ENCODE measurements at regions not wholly inside any gene's neighbourhood (a gene's known extent, or its start where the extent isn't known, plus 50 kb on each side); places are given as distances from the start of the nearest gene placed in this dataset.

- Mint-ChIP-seq H3K27me3 (ENCODE audit: low read depth) (no peaks in the 10 kb centered on the region), H3K27ac (no peak overlapping the region), H3K4me3 (no peak overlapping the region), H3K36me3 (ENCODE audit: low read depth) (no peaks in the 10 kb centered on the region), H3K4me1 (ENCODE audit: low read depth) (no peaks in the 10 kb centered on the region), H3K9me3 (peaks cover 1% of the 10 kb centered on the region)
- CTCF ChIA-PET, result no interaction called here
- no peak for DNase-seq
- intact Hi-C loops (cut with micrococcal nuclease), result no loop called here
Measured at GRCh38 chr18:56089612-56090258, 501.7 kb upstream of the TCF4 start.

- intact Hi-C loops (cut with micrococcal nuclease), result no loop called here
- H3K9me3 Mint-ChIP-seq, result peaks cover 1% of the 10 kb centered on the region
- no peak for DNase-seq
- no peaks in the 10 kb centered on the region for H3K27me3 Mint-ChIP-seq (ENCODE audit: low read depth)
- no peaks in the 10 kb centered on the region for H3K4me1 Mint-ChIP-seq (ENCODE audit: low read depth)
- CTCF ChIA-PET, result no interaction called here
- H3K27ac Mint-ChIP-seq, result no peak overlapping the region
- H3K4me3 Mint-ChIP-seq, result no peak overlapping the region
- H3K36me3 Mint-ChIP-seq (ENCODE audit: low read depth), result no peaks in the 10 kb centered on the region
Measured at GRCh38 chr18:56086786-56087185, 498.8 kb upstream of the TCF4 start.

GRCh38 chr18:56086176-56086575 lies 498.2 kb upstream of the TCF4 start:
- no peak overlapping the region for H3K27ac Mint-ChIP-seq
- peaks cover 1% of the 10 kb centered on the region for H3K9me3 Mint-ChIP-seq
- CTCF ChIA-PET, result no interaction called here
- H3K27me3 Mint-ChIP-seq (ENCODE audit: low read depth), result no peaks in the 10 kb centered on the region
- intact Hi-C loops (cut with micrococcal nuclease), result no loop called here
- no peak for DNase-seq
- no peaks in the 10 kb centered on the region for H3K4me1 Mint-ChIP-seq (ENCODE audit: low read depth)
- H3K4me3 Mint-ChIP-seq, result no peak overlapping the region
- no peaks in the 10 kb centered on the region for H3K36me3 Mint-ChIP-seq (ENCODE audit: low read depth)

GRCh38 chr18:56085551-56085950 lies 497.6 kb upstream of the TCF4 start:
- no peaks in the 10 kb centered on the region for H3K36me3 Mint-ChIP-seq (ENCODE audit: low read depth)
- no peaks in the 10 kb centered on the region for H3K4me1 Mint-ChIP-seq (ENCODE audit: low read depth)
- no peaks in the 10 kb centered on the region for H3K27me3 Mint-ChIP-seq (ENCODE audit: low read depth)

GRCh38 chr18:56083523-56084287 lies 495.7 kb upstream of the TCF4 start:
- intact Hi-C loops (cut with micrococcal nuclease), result no loop called here
- Mint-ChIP-seq H3K27ac (peak overlapping the region; percentile 6), H3K36me3 (ENCODE audit: low read depth) (no peaks in the 10 kb centered on the region), H3K27me3 (ENCODE audit: low read depth) (no peaks in the 10 kb centered on the region), H3K4me1 (ENCODE audit: low read depth) (no peaks in the 10 kb centered on the region), H3K4me3 (no peak overlapping the region), H3K9me3 (peaks cover 1% of the 10 kb centered on the region)
- no peak for DNase-seq
- CTCF ChIA-PET, result no interaction called here

More at GRCh38 chr18:56085551-56085950, 497.6 kb upstream of the TCF4 start:
- no peak overlapping the region for H3K27ac Mint-ChIP-seq
- DNase-seq, result no peak
- no peak overlapping the region for H3K4me3 Mint-ChIP-seq
- peaks cover 1% of the 10 kb centered on the region for H3K9me3 Mint-ChIP-seq
- CTCF ChIA-PET, result no interaction called here
- intact Hi-C loops (cut with micrococcal nuclease), result no loop called here

GRCh38 chr18:56083097-56083521 lies 495.1 kb upstream of the TCF4 start:
- intact Hi-C loops (cut with micrococcal nuclease), result no loop called here
- H3K27ac Mint-ChIP-seq, result no peak overlapping the region
- H3K36me3 Mint-ChIP-seq (ENCODE audit: low read depth), result no peaks in the 10 kb centered on the region
- CTCF ChIA-PET, result no interaction called here
- H3K4me3 Mint-ChIP-seq, result no peak overlapping the region
- no peaks in the 10 kb centered on the region for H3K27me3 Mint-ChIP-seq (ENCODE audit: low read depth)
- no peak for DNase-seq
- H3K9me3 Mint-ChIP-seq, result peaks cover 1% of the 10 kb centered on the region
- H3K4me1 Mint-ChIP-seq (ENCODE audit: low read depth), result no peaks in the 10 kb centered on the region

GRCh38 chr18:56076723-56077122 lies 488.7 kb upstream of the TCF4 start:
- Mint-ChIP-seq H3K27me3 (ENCODE audit: low read depth) (no peaks in the 10 kb centered on the region), H3K4me3 (no peak overlapping the region), H3K9me3 (peaks cover 1% of the 10 kb centered on the region), H3K36me3 (ENCODE audit: low read depth) (no peaks in the 10 kb centered on the region), H3K27ac (no peak overlapping the region), H3K4me1 (ENCODE audit: low read depth) (no peaks in the 10 kb centered on the region)
- CTCF ChIA-PET, result no interaction called here
- DNase-seq, result no peak
- intact Hi-C loops (cut with micrococcal nuclease), result no loop called here

- intact Hi-C loops (cut with micrococcal nuclease), result no loop called here
- Mint-ChIP-seq H3K4me1 (ENCODE audit: low read depth) (no peaks in the 10 kb centered on the region), H3K27ac (no peak overlapping the region), H3K4me3 (no peak overlapping the region), H3K27me3 (ENCODE audit: low read depth) (no peaks in the 10 kb centered on the region), H3K36me3 (ENCODE audit: low read depth) (no peaks in the 10 kb centered on the region), H3K9me3 (no peaks in the 10 kb centered on the region)
- CTCF ChIA-PET, result no interaction called here
- no peak for DNase-seq
Measured at GRCh38 chr18:56068701-56069100, 480.7 kb upstream of the TCF4 start.

GRCh38 chr18:56067969-56068671 lies 480.1 kb upstream of the TCF4 start:
- H3K4me1 Mint-ChIP-seq (ENCODE audit: low read depth), result no peaks in the 10 kb centered on the region
- no peak overlapping the region for H3K27ac Mint-ChIP-seq
- intact Hi-C loops (cut with micrococcal nuclease), result no loop called here
- H3K27me3 Mint-ChIP-seq (ENCODE audit: low read depth), result no peaks in the 10 kb centered on the region
- CTCF ChIA-PET, result no interaction called here
- H3K36me3 Mint-ChIP-seq (ENCODE audit: low read depth), result no peaks in the 10 kb centered on the region
- no peak overlapping the region for H3K4me3 Mint-ChIP-seq
- DNase-seq, result no peak
- H3K9me3 Mint-ChIP-seq, result no peaks in the 10 kb centered on the region

GRCh38 chr18:56067214-56067894 lies 479.4 kb upstream of the TCF4 start:
- intact Hi-C loops (cut with micrococcal nuclease), result no loop called here
- H3K27ac Mint-ChIP-seq, result no peak overlapping the region
- no peaks in the 10 kb centered on the region for H3K27me3 Mint-ChIP-seq (ENCODE audit: low read depth)
- DNase-seq, result no peak
- CTCF ChIA-PET, result no interaction called here
- no peaks in the 10 kb centered on the region for H3K9me3 Mint-ChIP-seq
- H3K36me3 Mint-ChIP-seq (ENCODE audit: low read depth), result no peaks in the 10 kb centered on the region
- H3K4me3 Mint-ChIP-seq, result no peak overlapping the region
- H3K4me1 Mint-ChIP-seq (ENCODE audit: low read depth), result no peaks in the 10 kb centered on the region

GRCh38 chr18:56066524-56067213 lies 478.7 kb upstream of the TCF4 start:
- no peak overlapping the region for H3K27ac Mint-ChIP-seq

GRCh38 chr18:56065086-56065485 lies 477.1 kb upstream of the TCF4 start:
- H3K36me3 Mint-ChIP-seq (ENCODE audit: low read depth), result no peaks in the 10 kb centered on the region

More at GRCh38 chr18:56066524-56067213, 478.7 kb upstream of the TCF4 start:
- intact Hi-C loops (cut with micrococcal nuclease), result no loop called here
- H3K36me3 Mint-ChIP-seq (ENCODE audit: low read depth), result no peaks in the 10 kb centered on the region
- no peaks in the 10 kb centered on the region for H3K9me3 Mint-ChIP-seq
- H3K4me3 Mint-ChIP-seq, result no peak overlapping the region
- no peak for DNase-seq
- CTCF ChIA-PET, result interaction anchor here (0.6 kb wide), 1 partner anchor 573 kb away, joined by 3 read pairs; no protein-coding TSS in a partner anchor
- no peaks in the 10 kb centered on the region for H3K4me1 Mint-ChIP-seq (ENCODE audit: low read depth)
- H3K27me3 Mint-ChIP-seq (ENCODE audit: low read depth), result no peaks in the 10 kb centered on the region

More at GRCh38 chr18:56065086-56065485, 477.1 kb upstream of the TCF4 start:
- Mint-ChIP-seq H3K9me3 (no peaks in the 10 kb centered on the region), H3K4me1 (ENCODE audit: low read depth) (no peaks in the 10 kb centered on the region), H3K27ac (no peak overlapping the region), H3K27me3 (ENCODE audit: low read depth) (no peaks in the 10 kb centered on the region), H3K4me3 (no peak overlapping the region)
- no peak for DNase-seq
- intact Hi-C loops (cut with micrococcal nuclease), result no loop called here
- CTCF ChIA-PET, result interaction anchor here (0.6 kb wide), 1 partner anchor 256 kb away, joined by 3 read pairs; no protein-coding TSS in a partner anchor
